H1 (cell line): ENCODE measurements at regions not wholly inside any gene's neighbourhood (a gene's known extent, or its start where the extent isn't known, plus 50 kb on each side); places are given as distances from the start of the nearest gene placed in this dataset.
"Not testable (repeated sequence)": the region's sequence is repeated elsewhere in the genome, so short reads cannot be mapped to it uniquely, and the experiment has no call there.

Experiments used
- CTCF ChIA-PET: fragments of 300-600 bp; sonication (Branson Sonifier 250); formaldehyde crosslinking; loops from one replicate; lab custom pipeline; 2021; ENCODE audit not compliant: partially characterized antibody; lab: Charles Lee
- POLR2A ChIA-PET: fragments of 300-600 bp; sonication (Branson Sonifier 250); formaldehyde crosslinking; loops from one replicate; lab custom pipeline; 2021; ENCODE audit warnings: inconsistent platforms; ENCODE audit not compliant: partially characterized antibody; lab: Charles Lee
- DNase-seq, 2 experiments: peaks; one replicate each; pipeline versions ENCODE4 v3.0.0 to v3.0.0-alpha.2; 2010 to 2022; ENCODE audit warnings: low spot score in 2 of 2, low read depth in 1 of 2, mixed read lengths in 1 of 2
- FAIRE-seq: peaks from 2 replicates; lab custom pipeline; 2011; peaks lifted over from hg19 to GRCh38; lab: Jason Lieb, UNC
- H2AFZ ChIP-seq: 2 replicates; pipeline ENCODE4 v1.8.1; 2012; ENCODE audit warnings: low read length, inconsistent platforms
- H2AK5ac ChIP-seq: 2 replicates; pipeline ENCODE4 v1.6.1; 2013; ENCODE audit warnings: low read depth, low read length
- H2BK120ac ChIP-seq: replicated peaks from 2 replicates; pipeline ENCODE3; 2013; ENCODE audit warnings: low read depth, low read length, inconsistent platforms
- H2BK12ac ChIP-seq: 2 replicates; pipeline ENCODE4 v1.6.1; 2013; ENCODE audit warnings: low read depth, low read length
- H2BK15ac ChIP-seq: 2 replicates; pipeline ENCODE4 v1.6.1; 2013; ENCODE audit warnings: low read length
- H2BK20ac ChIP-seq: 2 replicates; pipeline ENCODE4 v1.6.1; 2013; ENCODE audit warnings: low read length
- H2BK5ac ChIP-seq: 2 replicates; pipeline ENCODE4 v1.6.1; 2013; ENCODE audit warnings: low read depth, low read length
- H3K14ac ChIP-seq: 2 replicates; pipeline ENCODE4 v1.6.1; 2013; ENCODE audit warnings: inconsistent platforms; ENCODE audit not compliant: insufficient read length
- H3K18ac ChIP-seq: 2 replicates; pipeline ENCODE4 v1.6.1; 2013; ENCODE audit warnings: low read length; ENCODE audit errors: extremely low read depth
- H3K23ac ChIP-seq: 2 replicates; pipeline ENCODE4 v1.6.1; 2013; ENCODE audit warnings: inconsistent platforms; ENCODE audit not compliant: insufficient read length
- H3K23me2 ChIP-seq: 2 replicates; pipeline ENCODE4 v1.6.1; 2013; ENCODE audit warnings: low read depth, low read length
- H3K27ac ChIP-seq: 2 replicates; pipeline ENCODE4 v1.6.1; 2011; ENCODE audit warnings: low read depth, low read length, inconsistent platforms
- H3K27me3 ChIP-seq, 4 experiments: replicated peaks in 1 of 4; 1 replicate in 1 of 4; 2 replicates in 3 of 4; pipeline versions ENCODE4 v1.6.1 to v1.8.1; 2011 to 2013; ENCODE audit warnings: low read length in 3 of 4, mild to moderate bottlenecking in 3 of 4, inconsistent platforms in 2 of 4, mixed read lengths in 2 of 4, moderate library complexity in 1 of 4; ENCODE audit not compliant: control insufficient read depth in 3 of 4, insufficient read depth in 3 of 4; ENCODE audit errors: extremely low read depth in 1 of 4
- H3K36me3 ChIP-seq, 4 experiments: 2 replicates each; pipeline versions ENCODE4 v1.6.1 to v1.8.1; 2011 to 2013; ENCODE audit warnings: mild to moderate bottlenecking in 4 of 4, low read length in 3 of 4, moderate library complexity in 2 of 4, control low read depth in 1 of 4, inconsistent platforms in 1 of 4; ENCODE audit not compliant: insufficient read depth in 4 of 4, control insufficient read depth in 2 of 4
- H3K4ac ChIP-seq: replicated peaks from 2 replicates; pipeline ENCODE3; 2013; ENCODE audit warnings: low read length, low read depth, mixed read lengths, inconsistent platforms; ENCODE audit not compliant: insufficient read length
- H3K4me1 ChIP-seq, 4 experiments: replicated peaks in 1 of 4; 1 replicate in 1 of 4; 2 replicates in 3 of 4; pipeline versions ENCODE4 v1.6.1 to v1.8.1; 2011 to 2013; ENCODE audit warnings: low read length in 3 of 4, inconsistent platforms in 2 of 4, mixed read lengths in 1 of 4; ENCODE audit not compliant: insufficient read depth in 4 of 4, control insufficient read depth in 3 of 4
- H3K4me2 ChIP-seq, 2 experiments: 2 replicates each; pipeline versions ENCODE4 v1.6.1 to v1.8.1; 2011 to 2013; ENCODE audit warnings: low read depth in 2 of 2, low read length in 2 of 2, control low read depth in 1 of 2, inconsistent platforms in 1 of 2, mild to moderate bottlenecking in 1 of 2; ENCODE audit not compliant: insufficient read depth in 1 of 2
- H3K4me3 ChIP-seq, 4 experiments: fragments of 200-600, 300-600 bp in 1 of 4; sonication (generic), shearing (Covaris generic), sonication (Bioruptor Twin) in 1 of 4; 2 replicates each; pipeline versions ENCODE4 v1.5.1 to v1.8.1; 2011 to 2016; ENCODE audit warnings: low read length in 4 of 4, low read depth in 3 of 4, control low read depth in 2 of 4, inconsistent platforms in 2 of 4, mild to moderate bottlenecking in 2 of 4, mixed read lengths in 1 of 4, moderate library complexity in 1 of 4; ENCODE audit not compliant: insufficient read depth in 2 of 4; ENCODE audit errors: extremely low read depth in 1 of 4
- H3K56ac ChIP-seq: replicated peaks from 2 replicates; pipeline ENCODE3; 2013; ENCODE audit warnings: low read depth, mild to moderate bottlenecking, mixed read lengths, low read length, inconsistent platforms; ENCODE audit not compliant: insufficient read length
- H3K79me1 ChIP-seq: 2 replicates; pipeline ENCODE4 v1.6.1; 2013; ENCODE audit warnings: low read depth, low read length, control low read depth
- H3K79me2 ChIP-seq, 2 experiments: 2 replicates each; pipeline versions ENCODE4 v1.6.1 to v1.8.1; 2012 to 2013; ENCODE audit warnings: low read length in 2 of 2, mild to moderate bottlenecking in 2 of 2, inconsistent platforms in 1 of 2; ENCODE audit not compliant: insufficient read depth in 2 of 2, control insufficient read depth in 1 of 2
- H3K9ac ChIP-seq, 4 experiments: replicated peaks in 1 of 4; 1 replicate in 1 of 4; 2 replicates in 3 of 4; pipeline versions ENCODE4 v1.6.1 to v1.8.1; 2011 to 2013; ENCODE audit warnings: low read depth in 3 of 4, low read length in 3 of 4, control low read depth in 2 of 4, mild to moderate bottlenecking in 2 of 4, moderate library complexity in 2 of 4, inconsistent platforms in 1 of 4; ENCODE audit errors: extremely low read depth in 1 of 4
- H3K9me3 ChIP-seq, 2 experiments: 2 replicates each; pipeline versions ENCODE4 v1.6.1 to v1.8.1; 2012 to 2013; ENCODE audit warnings: mild to moderate bottlenecking in 2 of 2, moderate library complexity in 2 of 2, control low read depth in 1 of 2, inconsistent platforms in 1 of 2, low read depth in 1 of 2, low read length in 1 of 2, mixed read lengths in 1 of 2; ENCODE audit not compliant: insufficient read depth in 2 of 2
- H4K20me1 ChIP-seq, 2 experiments: replicated peaks in 1 of 2; 2 replicates each; pipeline versions ENCODE3 to v1.8.1; 2011 to 2013; ENCODE audit warnings: inconsistent platforms in 2 of 2, low read length in 2 of 2, mild to moderate bottlenecking in 1 of 2; ENCODE audit not compliant: insufficient read depth in 2 of 2, control insufficient read depth in 1 of 2
- H4K5ac ChIP-seq: 2 replicates; pipeline ENCODE4 v1.6.1; 2013; ENCODE audit warnings: low read length, low read depth, mixed read lengths, inconsistent platforms; ENCODE audit not compliant: insufficient read length
- H4K8ac ChIP-seq: 2 replicates; pipeline ENCODE4 v1.8.0; 2013; ENCODE audit warnings: mild to moderate bottlenecking, moderate library complexity, low read length, inconsistent platforms; ENCODE audit not compliant: insufficient read depth; ENCODE audit errors: extremely low read depth
- H4K91ac ChIP-seq: replicated peaks from 2 replicates; pipeline ENCODE3; 2013; ENCODE audit warnings: low read length, mixed read lengths, inconsistent platforms; ENCODE audit not compliant: insufficient read length
- WGBS, 2 experiments: shearing (Covaris generic) in 1 of 2; methylation state at CpG; one replicate each; pipeline versions ENCODE4 v1.1.6 to v1.1.7; 2013 to 2015; ENCODE audit warnings: low lambda C conversion rate in 2 of 2, mixed read lengths in 2 of 2, inconsistent platforms in 1 of 2, low coverage in 1 of 2, missing lambda C conversion rate in 1 of 2; ENCODE audit not compliant: insufficient replicate concordance in 2 of 2, insufficient coverage in 1 of 2, insufficient read length in 1 of 2; ENCODE audit errors: extremely low coverage in 1 of 2, missing lambda C conversion rate in 1 of 2; 5-methylcytosine and 5-hydroxymethylcytosine counted together

DNA sequence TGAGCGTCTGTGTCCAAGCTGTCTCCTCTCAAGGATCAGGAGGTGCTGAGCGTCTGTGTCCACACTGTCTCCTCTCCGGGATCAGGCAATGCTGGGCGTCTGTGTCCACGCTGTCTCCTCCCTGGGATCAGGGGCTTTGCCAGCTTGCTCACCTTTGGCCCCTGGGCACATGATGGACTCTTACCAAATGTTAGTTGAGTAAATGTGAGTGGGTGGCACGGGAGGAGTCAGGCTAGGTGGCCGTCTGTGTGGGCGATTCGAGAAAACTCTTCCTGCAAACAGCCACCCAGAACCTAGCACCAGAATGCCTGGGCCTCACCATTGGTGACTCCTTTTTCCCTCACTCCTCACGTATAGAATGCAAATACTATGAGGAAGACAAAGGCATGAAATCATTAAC, 162.9 kb downstream of the LAT start:
- H2BK20ac ChIP-seq, H4K91ac ChIP-seq, H3K27ac ChIP-seq, H3K23ac ChIP-seq, CTCF ChIA-PET, H3K9ac ChIP-seq, H2AK5ac ChIP-seq, H2BK15ac ChIP-seq, H3K79me2 ChIP-seq, H3K4me2 ChIP-seq, H2BK12ac ChIP-seq, H3K79me1 ChIP-seq, POLR2A ChIA-PET, DNase-seq, H3K23me2 ChIP-seq, H3K4me1 ChIP-seq, H3K9me3 ChIP-seq, H4K20me1 ChIP-seq, H3K27me3 ChIP-seq, H2BK120ac ChIP-seq, H4K5ac ChIP-seq, FAIRE-seq, H3K4me3 ChIP-seq, H3K18ac ChIP-seq, H3K14ac ChIP-seq, H4K8ac ChIP-seq, H2AFZ ChIP-seq, H3K4ac ChIP-seq, H2BK5ac ChIP-seq, H3K36me3 ChIP-seq, H3K56ac ChIP-seq: not testable (repeated sequence)
- 78% methylated on average over 10 of the region's 10 CpGs; no CpG with 5 or more reads in 1 of the 2 experiments for WGBS, 2 experiments

DNA sequence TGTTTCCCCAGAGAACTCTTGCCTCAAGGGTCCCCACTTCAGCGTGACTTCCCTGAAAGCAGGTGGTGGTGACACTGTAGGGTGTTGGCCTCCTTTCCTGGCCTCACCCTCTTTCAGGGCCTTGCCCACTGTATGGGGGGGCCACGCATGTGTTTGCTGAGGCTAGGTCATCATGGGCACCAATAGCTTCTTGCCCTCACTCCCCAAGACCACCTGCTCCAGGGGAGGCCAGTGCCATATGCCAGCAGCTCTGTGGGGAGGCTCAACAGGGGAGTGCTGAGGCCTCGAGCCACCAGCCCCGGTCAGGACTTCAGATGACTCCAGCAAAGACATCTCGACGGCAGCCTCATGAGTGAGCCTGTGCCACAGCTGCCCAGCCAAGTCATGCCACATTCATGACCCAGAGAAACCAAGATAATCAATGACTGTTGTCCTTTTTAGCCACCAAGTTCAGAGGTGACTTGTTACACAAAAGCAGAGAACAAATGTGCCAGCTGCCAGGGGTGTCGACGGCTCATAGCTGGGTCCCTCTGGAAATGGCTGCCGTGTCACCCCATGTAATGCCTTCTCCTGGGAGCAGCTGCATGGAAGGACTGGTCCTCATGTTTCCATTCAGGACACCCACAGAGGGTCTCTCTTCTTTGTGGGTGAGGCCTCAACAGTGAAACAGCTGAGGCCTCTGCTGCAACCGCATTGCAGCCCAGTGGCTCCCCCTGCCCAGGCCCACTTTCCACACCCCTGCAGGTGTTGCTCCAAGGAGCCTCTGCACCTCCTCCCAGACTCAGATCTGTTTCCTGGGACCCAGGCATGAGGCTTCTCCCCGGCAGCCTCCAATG, 162.2 kb downstream of the LAT start:
- H3K4me3 ChIP-seq, H3K9ac ChIP-seq, H3K36me3 ChIP-seq, H2BK15ac ChIP-seq, H2BK5ac ChIP-seq, POLR2A ChIA-PET, H3K23me2 ChIP-seq, H2AK5ac ChIP-seq, H2BK20ac ChIP-seq, DNase-seq, H4K8ac ChIP-seq, H3K14ac ChIP-seq, H3K56ac ChIP-seq, FAIRE-seq, H3K9me3 ChIP-seq, H3K79me1 ChIP-seq, H3K18ac ChIP-seq, H3K4me2 ChIP-seq, CTCF ChIA-PET, H2BK12ac ChIP-seq, H3K79me2 ChIP-seq, H4K20me1 ChIP-seq, H3K27me3 ChIP-seq, H4K91ac ChIP-seq, H3K4ac ChIP-seq, H3K4me1 ChIP-seq, H3K27ac ChIP-seq, H2BK120ac ChIP-seq, H3K23ac ChIP-seq, H2AFZ ChIP-seq, H4K5ac ChIP-seq: not testable (repeated sequence)
- 95% methylated on average over 11 of the region's 11 CpGs; no CpG with 5 or more reads in 1 of the 2 experiments for WGBS, 2 experiments
